ENCODE measurements at regions not wholly inside any gene's neighbourhood (a gene's known extent, or its start where the extent isn't known, plus 50 kb on each side); places are given as distances from the start of the nearest gene placed in this dataset.

- no peak for TF ChIP-seq CTCF (IDR thresholded peaks at IDR 0.05; ENCODE audit: insufficient read depth, low read length, poor library complexity, severe bottlenecking)
- TF ChIP-seq EZH2phosphoT487 (conservative IDR thresholded peaks at IDR 0.05; ENCODE audit: low read length) = no peak
These were observed 198.1 kb upstream of the GHITM start for GRCh38 chr10:83941189-83941588.

Data from SU-DHL-6 (cell line).